ENCODE measurements at regions not wholly inside any gene's neighbourhood (a gene's known extent, or its start where the extent isn't known, plus 50 kb on each side); places are given as distances from the start of the nearest gene placed in this dataset.
A peak's percentile ranks its signal among the peaks of the same experiment; 100 is the strongest.

- DNase-seq (ENCODE audit: extremely low read depth, low read depth) = no peak
Measured at GRCh38 chr21:37967036-37967435, 50.8 kb upstream of the KCNJ6 start.

GRCh38 chr21:37968744-37969143 lies 52.5 kb upstream of the KCNJ6 start:
- DNase-seq (ENCODE audit: extremely low read depth, low read depth) = no peak

GRCh38 chr21:37970548-37970947 lies 54.3 kb upstream of the KCNJ6 start:
- no peak for DNase-seq (ENCODE audit: extremely low read depth, low read depth)

- DNase-seq (ENCODE audit: extremely low read depth, low read depth) = no peak
Measured at GRCh38 chr21:37971390-37971950, 55.2 kb upstream of the KCNJ6 start.

- DNase-seq (ENCODE audit: extremely low read depth, low read depth) = peak; percentile 69
Measured at GRCh38 chr21:37974081-37974480, 57.8 kb upstream of the KCNJ6 start.

- DNase-seq (ENCODE audit: extremely low read depth, low read depth) = no peak
Measured at GRCh38 chr21:37982496-37983318, 66.5 kb upstream of the KCNJ6 start.

GRCh38 chr21:37983336-37984095 lies 67.3 kb upstream of the KCNJ6 start:
- DNase-seq (ENCODE audit: extremely low read depth, low read depth) = no peak

- no peak for DNase-seq (ENCODE audit: extremely low read depth, low read depth)
Measured at GRCh38 chr21:37984416-37984815, 68.2 kb upstream of the KCNJ6 start.

GRCh38 chr21:37986000-37986399 lies 69.7 kb upstream of the KCNJ6 start:
- DNase-seq (ENCODE audit: extremely low read depth, low read depth) = no peak

- DNase-seq (ENCODE audit: extremely low read depth, low read depth) = no peak
Measured at GRCh38 chr21:37986751-37987399, 70.6 kb upstream of the KCNJ6 start.

- no peak for DNase-seq (ENCODE audit: extremely low read depth, low read depth)
Measured at GRCh38 chr21:37987668-37988067, 71.4 kb upstream of the KCNJ6 start.

GRCh38 chr21:37993071-37993470 lies 76.8 kb upstream of the KCNJ6 start:
- DNase-seq (ENCODE audit: extremely low read depth, low read depth) = no peak

- no peak for DNase-seq (ENCODE audit: extremely low read depth, low read depth)
Measured at GRCh38 chr21:37994211-37994610, 78.0 kb upstream of the KCNJ6 start.

GRCh38 chr21:38012672-38013071 lies 96.4 kb upstream of the KCNJ6 start:
- DNase-seq (ENCODE audit: extremely low read depth, low read depth) = no peak

- DNase-seq (ENCODE audit: extremely low read depth, low read depth) = no peak
Measured at GRCh38 chr21:38013741-38014140, 97.5 kb upstream of the KCNJ6 start.

GRCh38 chr21:38014298-38014697 lies 98.0 kb upstream of the KCNJ6 start:
- DNase-seq (ENCODE audit: extremely low read depth, low read depth) = no peak

GRCh38 chr21:38027901-38028498 lies 111.7 kb upstream of the KCNJ6 start:
- no peak for DNase-seq (ENCODE audit: extremely low read depth, low read depth)

GRCh38 chr21:38032082-38032801 lies 116.0 kb upstream of the KCNJ6 start:
- DNase-seq (ENCODE audit: extremely low read depth, low read depth) = no peak

- no peak for DNase-seq (ENCODE audit: extremely low read depth, low read depth)
Measured at GRCh38 chr21:38036016-38036415, 119.8 kb upstream of the KCNJ6 start.

- DNase-seq (ENCODE audit: extremely low read depth, low read depth) = no peak
Measured at GRCh38 chr21:38037416-38037815, 121.2 kb upstream of the KCNJ6 start.
